Muscle of leg (tissue), 3 donors: ENCODE measurements at regions not wholly inside any gene's neighbourhood (a gene's known extent, or its start where the extent isn't known, plus 50 kb on each side); places are given as distances from the start of the nearest gene placed in this dataset.

Experiments used
- DNase-seq: peaks from one replicate; pipeline ENCODE4 v3.0.0; 2013
- H3K27ac ChIP-seq: one replicate; pipeline ENCODE4 v1.5.1; 2013; ENCODE audit warnings: mild to moderate bottlenecking, low read length, control low read depth
- H3K27me3 ChIP-seq: one replicate; pipeline ENCODE4 v1.6.1; 2013; ENCODE audit warnings: low read length; ENCODE audit not compliant: control insufficient read depth, insufficient read depth
- H3K36me3 ChIP-seq: one replicate; pipeline ENCODE4 v1.6.1; 2013; ENCODE audit warnings: low read length; ENCODE audit not compliant: control insufficient read depth, insufficient read depth
- H3K4me1 ChIP-seq: one replicate; pipeline ENCODE4 v1.6.1; 2013; ENCODE audit warnings: low read length; ENCODE audit not compliant: control insufficient read depth, insufficient read depth
- H3K4me3 ChIP-seq: one replicate; pipeline ENCODE4 v1.5.1; 2013; ENCODE audit warnings: low read length, control low read depth
- H3K9me3 ChIP-seq: replicated peaks from 2 replicates; pipeline ENCODE4 v1.6.1; 2013; ENCODE audit warnings: low read depth, low read length; ENCODE audit not compliant: control insufficient read depth
- WGBS: methylation state at CpG from one replicate; pipeline ENCODE4 v1.1.5; 2013; ENCODE audit warnings: missing lambda C conversion rate; ENCODE audit not compliant: insufficient coverage; 5-methylcytosine and 5-hydroxymethylcytosine counted together

DNA sequence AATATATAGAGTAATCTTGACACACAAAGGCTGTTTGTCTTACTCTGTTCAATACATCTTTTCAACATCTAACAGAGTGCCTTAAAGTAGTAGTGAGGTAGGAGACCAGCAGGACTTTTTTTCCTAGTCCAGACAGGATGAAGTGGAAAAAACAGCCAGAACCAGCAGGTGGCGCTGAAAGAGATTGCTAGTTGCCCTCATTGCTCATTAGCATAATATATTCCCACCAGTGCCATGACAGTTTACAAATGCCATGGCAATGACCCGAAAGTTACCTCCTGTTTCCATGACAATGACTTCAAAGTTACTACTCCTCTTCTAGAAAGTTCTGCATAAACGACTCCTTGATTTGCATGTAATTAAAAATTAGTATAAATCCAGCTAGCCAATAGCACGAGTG is 387.4 kb downstream of the ACTL7B start:
- H3K4me1 ChIP-seq: no peaks in the 10 kb centered on the region
- H3K36me3 ChIP-seq: no peaks in the 10 kb centered on the region
- peak overlapping the region; percentile 1 for H3K27ac ChIP-seq
- DNase-seq: no peak
- H3K9me3 ChIP-seq: no peaks in the 10 kb centered on the region
- no peak overlapping the region for H3K4me3 ChIP-seq
- H3K27me3 ChIP-seq: no peaks in the 10 kb centered on the region
- 100% methylated on average over 1 of the region's 4 CpGs for WGBS

- 76% methylated on average over 3 of the region's 6 CpGs for WGBS
- H3K9me3 ChIP-seq: no peaks in the 10 kb centered on the region
- H3K4me1 ChIP-seq: no peaks in the 10 kb centered on the region
- peak overlapping the region; percentile 1 for H3K27ac ChIP-seq
- DNase-seq: peak; percentile 71
- H3K4me3 ChIP-seq: no peak overlapping the region
- no peaks in the 10 kb centered on the region for H3K27me3 ChIP-seq
- no peaks in the 10 kb centered on the region for H3K36me3 ChIP-seq
Observed at GRCh38 chr9:108467653-108468324, 388.0 kb downstream of the ACTL7B start.

DNA sequence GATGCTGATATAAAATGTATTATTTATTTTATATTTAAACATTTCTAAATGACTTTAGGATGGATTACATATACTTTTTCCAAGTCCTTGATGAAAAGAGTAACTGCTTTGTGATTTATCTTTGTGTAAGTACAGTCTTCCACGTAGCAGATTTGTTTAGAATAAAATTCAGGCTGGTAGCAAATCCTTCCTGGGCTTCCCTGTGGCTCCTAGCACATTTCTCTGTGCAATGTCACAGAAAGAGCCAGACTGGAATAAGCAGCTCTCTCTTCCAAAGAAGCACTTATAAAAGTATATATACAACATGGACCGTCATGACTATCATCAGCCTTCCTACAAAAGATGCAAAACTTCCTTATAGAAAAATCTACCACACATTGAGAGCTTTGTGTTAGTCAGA is 388.6 kb downstream of the ACTL7B start:
- no peaks in the 10 kb centered on the region for H3K4me1 ChIP-seq
- H3K27me3 ChIP-seq: no peaks in the 10 kb centered on the region
- WGBS: no CpG with 5 or more reads among the region's 2 CpGs
- no peaks in the 10 kb centered on the region for H3K9me3 ChIP-seq
- H3K4me3 ChIP-seq: no peak overlapping the region
- DNase-seq: no peak
- no peak overlapping the region for H3K27ac ChIP-seq
- H3K36me3 ChIP-seq: no peaks in the 10 kb centered on the region

GRCh38 chr9:108466304-108466703 is 389.5 kb downstream of the ACTL7B start:
- WGBS: no CpG with 5 or more reads among the region's 2 CpGs
- no peaks in the 10 kb centered on the region for H3K4me1 ChIP-seq
- H3K27ac ChIP-seq: no peak overlapping the region
- no peaks in the 10 kb centered on the region for H3K36me3 ChIP-seq
- DNase-seq: no peak
- H3K27me3 ChIP-seq: no peaks in the 10 kb centered on the region
- H3K9me3 ChIP-seq: no peaks in the 10 kb centered on the region
- H3K4me3 ChIP-seq: no peak overlapping the region

GRCh38 chr9:108463932-108464606 is 391.7 kb downstream of the ACTL7B start:
- no peak for DNase-seq
- no peak overlapping the region for H3K4me3 ChIP-seq
- no peaks in the 10 kb centered on the region for H3K9me3 ChIP-seq
- H3K36me3 ChIP-seq: no peaks in the 10 kb centered on the region
- 57% methylated on average over 1 of the region's 3 CpGs for WGBS
- no peak overlapping the region for H3K27ac ChIP-seq
- no peaks in the 10 kb centered on the region for H3K4me1 ChIP-seq
- H3K27me3 ChIP-seq: no peaks in the 10 kb centered on the region

DNA sequence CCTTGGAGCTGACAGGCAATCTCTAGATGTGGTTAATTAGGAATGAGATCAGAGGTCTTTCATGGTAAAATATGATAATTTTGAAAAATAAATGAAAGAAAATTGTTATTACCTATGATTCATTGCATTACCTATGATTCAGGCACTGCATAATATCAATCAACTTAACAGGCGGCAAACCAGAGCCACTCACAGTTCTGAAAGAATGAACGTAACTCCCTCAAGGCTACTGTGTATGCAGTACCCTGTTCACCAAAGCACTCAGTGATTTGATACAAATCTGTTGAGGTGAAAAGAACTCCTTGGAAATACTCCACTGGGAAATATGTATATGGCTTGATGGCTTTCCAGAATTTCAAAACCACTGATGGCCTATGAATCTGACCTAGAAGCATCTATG is 398.9 kb downstream of the ACTL7B start:
- no peak overlapping the region for H3K4me3 ChIP-seq
- H3K9me3 ChIP-seq: no peaks in the 10 kb centered on the region
- DNase-seq: no peak
- H3K27ac ChIP-seq: no peak overlapping the region
- WGBS: no CpG with 5 or more reads among the region's 2 CpGs
- H3K27me3 ChIP-seq: no peaks in the 10 kb centered on the region
- no peaks in the 10 kb centered on the region for H3K4me1 ChIP-seq
- no peaks in the 10 kb centered on the region for H3K36me3 ChIP-seq

DNA sequence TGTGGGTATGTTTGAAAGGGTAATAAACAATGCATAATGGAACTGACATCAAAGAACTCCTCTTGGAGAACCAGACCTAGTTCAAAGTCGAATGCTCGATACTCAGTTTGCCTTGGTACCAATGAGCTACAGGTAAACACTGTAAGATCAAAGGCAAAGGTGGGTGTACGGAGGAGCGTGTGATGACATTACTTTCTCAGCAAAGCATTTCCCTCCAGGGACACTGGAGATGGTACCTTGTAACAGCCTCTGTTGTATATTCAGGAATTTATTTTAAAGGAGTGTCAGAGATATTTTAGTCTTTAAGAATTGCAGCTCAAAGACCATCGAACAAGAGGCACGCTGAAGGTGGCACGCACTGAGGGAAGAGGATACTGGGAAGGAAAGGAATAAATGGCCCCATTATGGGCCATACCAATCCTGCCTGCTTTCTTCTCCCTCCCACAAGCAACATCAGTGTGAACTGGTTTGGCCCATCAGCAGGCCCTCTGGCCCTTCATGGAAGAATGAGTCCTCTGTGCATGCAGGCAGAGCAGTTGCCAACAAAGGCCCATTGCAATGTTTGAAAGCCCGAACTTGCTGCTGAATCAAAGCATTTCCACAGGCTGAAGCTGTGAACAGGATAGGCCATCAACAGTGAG is 410.2 kb downstream of the ACTL7B start:
- no peak overlapping the region for H3K4me3 ChIP-seq
- no peaks in the 10 kb centered on the region for H3K36me3 ChIP-seq
- H3K27ac ChIP-seq: no peak overlapping the region
- WGBS: 78% methylated on average over 3 of the region's 8 CpGs
- peaks cover 2% of the 10 kb centered on the region for H3K4me1 ChIP-seq
- DNase-seq: no peak
- H3K9me3 ChIP-seq: no peaks in the 10 kb centered on the region
- no peaks in the 10 kb centered on the region for H3K27me3 ChIP-seq

GRCh38 chr9:108444400-108445358 is 411.1 kb downstream of the ACTL7B start:
- WGBS: 38% methylated on average over 2 of the region's 5 CpGs
- no peaks in the 10 kb centered on the region for H3K27me3 ChIP-seq
- no peaks in the 10 kb centered on the region for H3K9me3 ChIP-seq
- H3K4me1 ChIP-seq: peaks cover 2% of the 10 kb centered on the region
- H3K36me3 ChIP-seq: no peaks in the 10 kb centered on the region
- no peak overlapping the region for H3K27ac ChIP-seq
- H3K4me3 ChIP-seq: no peak overlapping the region
- no peak for DNase-seq

- no CpG with 5 or more reads among the region's 3 CpGs for WGBS
- Histone ChIP-seq H3K27ac (no peak overlapping the region), H3K4me1 (peaks cover 2% of the 10 kb centered on the region), H3K9me3 (no peaks in the 10 kb centered on the region), H3K27me3 (no peaks in the 10 kb centered on the region), H3K36me3 (no peaks in the 10 kb centered on the region), H3K4me3 (no peak overlapping the region)
- no peak for DNase-seq
Observed at GRCh38 chr9:108443741-108444140, 412.0 kb downstream of the ACTL7B start.
